VCaP (cell line): ENCODE measurements at regions not wholly inside any gene's neighbourhood (a gene's known extent, or its start where the extent isn't known, plus 50 kb on each side); places are given as distances from the start of the nearest gene placed in this dataset.
"Not testable (repeated sequence)": the region's sequence is repeated elsewhere in the genome, so short reads cannot be mapped to it uniquely, and the experiment has no call there.

ENCODE experiments used
- H3K27ac ChIP-seq: fragments of 450-650 bp; 2 replicates; pipeline ENCODE4 v1.5.1; 2017
- CTCF ChIP-seq: fragments of 450-650 bp; conservative IDR thresholded peaks from 2 replicates; pipeline ENCODE4 v1.5.1; 2017; ENCODE audit warnings: mild to moderate bottlenecking, moderate library complexity

DNA sequence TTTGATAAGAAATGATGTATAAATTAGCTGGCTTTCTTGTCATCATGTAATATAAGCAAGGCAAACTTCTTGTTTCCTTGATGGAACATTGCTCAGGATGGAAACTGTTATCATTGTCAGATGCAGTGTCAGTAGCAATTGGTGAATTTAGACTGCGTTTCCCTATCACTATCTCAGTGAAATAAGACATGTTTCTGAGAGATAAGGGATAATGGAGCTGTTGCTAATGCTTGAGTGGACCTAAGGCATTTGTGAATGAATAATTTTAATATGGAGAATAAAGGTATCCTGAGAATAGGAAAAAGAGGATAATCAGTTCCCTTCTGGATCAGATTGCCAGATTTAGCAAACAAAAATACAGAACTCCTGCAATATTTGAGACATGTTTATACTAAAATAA lies 160.9 kb downstream of the HLX start:
- H3K27ac ChIP-seq: no peak overlapping the region
- no peak for TF ChIP-seq CTCF

GRCh38 chr1:221040691-221041285 lies 161.5 kb downstream of the HLX start:
- TF ChIP-seq CTCF: no peak
- H3K27ac ChIP-seq: no peak overlapping the region

GRCh38 chr1:221044538-221044937 lies 165.3 kb downstream of the HLX start:
- no peak for TF ChIP-seq CTCF
- no peak overlapping the region for H3K27ac ChIP-seq

- H3K27ac ChIP-seq: no peak overlapping the region
- TF ChIP-seq CTCF: no peak
Observed at GRCh38 chr1:221045151-221045550, 165.9 kb downstream of the HLX start.

DNA sequence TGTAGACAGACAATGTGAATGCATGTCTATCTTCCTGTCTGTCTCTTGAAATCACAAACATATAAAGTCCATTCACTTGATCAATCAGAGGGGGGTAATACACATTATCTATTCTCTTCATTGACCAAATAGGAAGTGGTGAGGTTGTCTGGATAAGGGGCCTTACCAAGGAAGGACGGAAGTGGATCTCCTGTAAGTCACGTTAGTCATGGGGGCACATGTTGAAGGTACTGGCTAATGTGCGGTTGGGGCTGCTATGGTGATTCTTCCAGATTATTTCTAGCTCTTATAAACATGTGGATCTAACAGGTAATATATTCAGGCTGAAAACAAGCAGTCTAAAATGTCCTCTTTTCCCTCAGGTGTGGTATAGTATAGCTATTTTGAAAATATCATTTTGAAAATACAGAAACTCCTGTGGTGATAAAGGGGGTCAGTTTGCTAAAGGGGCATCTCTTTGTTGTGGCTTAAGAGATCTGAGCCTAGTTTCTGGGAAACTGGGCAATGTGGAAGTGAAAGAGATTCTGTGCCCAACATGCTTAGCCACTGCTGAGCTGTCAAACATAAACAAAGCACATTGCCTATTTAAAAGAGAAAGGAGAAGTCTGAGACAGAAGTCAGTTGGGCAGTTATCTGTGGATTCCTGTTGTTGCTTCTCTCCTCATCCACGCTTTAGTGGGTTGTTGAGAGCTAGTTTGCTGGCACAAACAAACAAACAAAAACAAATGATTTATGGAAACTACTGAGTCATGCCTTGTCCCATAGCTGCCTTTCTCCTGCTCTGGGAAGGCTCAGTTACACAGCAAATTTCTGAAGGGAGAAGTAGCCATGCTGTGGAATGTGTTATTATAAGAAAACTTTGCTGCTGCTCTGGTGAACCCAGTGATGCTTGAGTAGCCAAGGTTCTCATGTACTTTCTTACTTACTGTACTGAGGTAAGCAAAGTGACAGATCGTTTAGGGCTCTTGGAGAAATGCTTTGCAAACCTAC lies 166.9 kb downstream of the HLX start:
- TF ChIP-seq CTCF: no peak
- H3K27ac ChIP-seq: no peak overlapping the region

GRCh38 chr1:221051391-221051790 lies 172.1 kb downstream of the HLX start:
- H3K27ac ChIP-seq: not testable (repeated sequence)

GRCh38 chr1:221053889-221054288 lies 174.6 kb downstream of the HLX start:
- peak overlapping the region; percentile 54 for H3K27ac ChIP-seq
- TF ChIP-seq CTCF: no peak

GRCh38 chr1:221059506-221059905 lies 180.3 kb downstream of the HLX start:
- no peak for TF ChIP-seq CTCF

More at GRCh38 chr1:221059506-221059905, 180.3 kb downstream of the HLX start:
- H3K27ac ChIP-seq: no peak overlapping the region
